GM18951 (cell line): ENCODE measurements at regions not wholly inside any gene's neighbourhood (a gene's known extent, or its start where the extent isn't known, plus 50 kb on each side); places are given as distances from the start of the nearest gene placed in this dataset.

Experiments
- POLR2A ChIP-seq: IDR thresholded peaks from 4 replicates; pipeline ENCODE4 v1.6.1; 2011; ENCODE audit warnings: mild to moderate bottlenecking; ENCODE audit not compliant: insufficient read length, insufficient read depth; ENCODE audit errors: extremely low read depth
- in situ Hi-C: fragments of 300-500 bp; cut with MboI; formaldehyde crosslinking; loops from one replicate; pipeline ENCODE4 v1.12.0; 2022; ENCODE audit warnings: low sequenced_read_pairs, mixed read lengths, inconsistent platforms; ENCODE audit not compliant: unreplicated experiment

DNA sequence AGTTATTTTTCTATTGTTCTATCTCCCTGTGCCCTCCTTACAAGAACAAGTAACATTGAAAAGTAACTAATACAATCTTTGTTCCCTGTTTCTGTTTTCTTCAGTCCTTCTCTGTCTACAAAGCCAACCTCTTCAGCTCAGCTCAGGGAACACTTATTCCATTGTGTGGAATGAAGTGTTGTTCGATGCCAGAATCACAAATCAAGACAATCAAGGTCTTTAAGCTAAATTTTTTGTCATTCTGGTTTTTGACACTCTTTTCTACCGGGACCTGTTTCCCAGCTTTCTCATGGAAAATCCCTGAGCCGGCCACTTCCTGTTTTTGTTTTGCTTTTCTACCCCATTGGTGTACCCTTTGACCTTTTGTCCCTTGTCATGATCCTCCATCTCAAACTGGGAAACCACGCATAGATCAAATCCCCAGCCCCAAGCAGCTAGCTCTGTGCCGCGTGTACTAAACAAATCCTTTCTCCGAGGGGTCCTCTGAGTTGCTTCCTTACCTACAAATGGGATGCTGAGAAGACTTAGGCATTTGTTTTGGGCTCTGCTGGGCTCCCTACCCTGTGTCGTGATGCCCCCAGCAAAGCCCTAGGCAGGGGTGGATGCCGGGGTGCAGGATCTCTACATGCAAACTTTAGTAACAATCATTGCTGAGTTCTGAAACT is 141.8 kb downstream of the TOMM20 start:
- no peak for TF ChIP-seq POLR2A
- in situ Hi-C loops, result no loop called here

DNA sequence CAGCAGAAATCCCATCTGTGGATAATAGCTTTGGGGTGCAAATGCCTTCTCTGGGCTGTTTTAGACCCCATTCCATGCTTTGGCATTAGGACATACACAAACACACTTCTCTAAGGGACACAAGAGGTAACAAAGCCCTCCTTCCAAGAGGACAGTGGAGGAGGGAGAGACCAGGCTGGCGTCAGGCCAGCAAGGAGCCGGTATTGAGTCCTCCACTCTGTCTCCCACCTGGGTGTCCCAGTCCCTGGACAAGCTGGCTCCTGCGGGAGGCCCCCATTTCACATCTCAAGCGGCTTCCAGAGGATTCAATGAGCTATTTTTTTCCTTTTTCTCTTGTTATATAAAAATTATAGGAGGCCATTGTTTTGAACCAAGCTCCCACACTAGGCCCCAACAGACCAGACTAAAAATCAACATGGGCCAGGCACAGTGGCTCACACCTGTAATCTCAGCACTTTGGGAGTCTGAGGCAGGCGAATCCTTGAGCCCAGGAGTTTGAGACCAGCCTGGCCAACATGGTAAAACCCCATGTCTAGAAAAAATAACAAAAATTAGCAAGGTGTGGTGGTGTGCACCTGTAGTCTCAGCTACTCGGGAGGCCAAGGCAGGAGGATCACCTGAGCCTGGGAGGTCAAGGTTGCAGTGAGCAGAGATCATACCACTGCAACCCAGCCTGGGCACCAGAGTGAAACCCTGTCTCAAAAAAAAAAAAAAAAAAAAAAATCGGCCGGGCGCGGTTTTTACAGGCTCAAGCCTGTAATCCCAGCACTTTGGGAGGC is 142.9 kb downstream of the TOMM20 start:
- in situ Hi-C loops, result no loop called here
- TF ChIP-seq POLR2A, result no peak

GRCh38 chr1:234985007-234985370 is 143.6 kb downstream of the TOMM20 start:
- in situ Hi-C loops, result no loop called here

GRCh38 chr1:234983564-234984238 is 144.9 kb downstream of the TOMM20 start:
- in situ Hi-C loops, result no loop called here

More at GRCh38 chr1:234985007-234985370, 143.6 kb downstream of the TOMM20 start:
- TF ChIP-seq POLR2A, result no peak

DNA sequence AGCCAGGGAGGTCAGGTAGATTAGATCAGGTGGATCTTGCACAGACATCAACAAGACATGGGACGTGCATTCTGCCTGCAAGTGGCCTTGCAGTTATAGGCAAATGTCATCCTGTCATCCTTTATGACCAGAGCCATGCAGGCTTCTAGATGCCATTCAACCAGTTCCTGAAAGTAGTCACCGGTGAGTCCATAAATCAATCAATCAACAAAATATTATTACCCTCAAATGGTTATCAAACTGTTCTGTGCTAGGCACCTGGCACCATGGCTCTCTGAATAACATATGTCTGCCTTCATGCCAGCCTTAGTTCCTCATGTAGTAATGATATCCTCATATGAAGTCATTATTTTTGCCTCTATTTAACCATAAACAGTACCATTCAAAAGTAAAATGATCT is 146.9 kb downstream of the TOMM20 start:
- in situ Hi-C loops, result no loop called here
- no peak for TF ChIP-seq POLR2A

More at GRCh38 chr1:234983564-234984238, 144.9 kb downstream of the TOMM20 start:
- no peak for TF ChIP-seq POLR2A

- in situ Hi-C loops, result no loop called here
These were observed 147.8 kb downstream of the TOMM20 start for GRCh38 chr1:234980645-234981396.

DNA sequence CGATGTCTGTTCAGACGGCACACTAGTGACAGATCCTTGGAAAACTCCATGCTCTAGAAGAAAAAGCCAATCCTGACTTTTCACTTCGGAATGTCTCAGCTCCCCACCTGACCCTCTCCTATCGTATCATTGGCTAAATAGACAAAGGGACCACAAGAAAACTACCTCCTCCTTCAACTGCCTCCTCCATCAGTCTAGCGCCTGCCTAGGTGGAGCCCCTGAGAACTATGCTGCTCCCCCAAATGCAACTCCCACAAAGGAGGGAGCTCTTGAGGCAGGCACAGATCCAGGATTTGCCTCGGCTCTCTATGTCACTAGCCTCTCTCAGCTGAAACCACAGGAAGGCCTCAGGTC is 148.4 kb downstream of the TOMM20 start:
- TF ChIP-seq POLR2A, result no peak
- in situ Hi-C loops, result no loop called here

More at GRCh38 chr1:234980645-234981396, 147.8 kb downstream of the TOMM20 start:
- peak; percentile 30 for TF ChIP-seq POLR2A

GRCh38 chr1:234979296-234980279 is 149.0 kb downstream of the TOMM20 start:
- in situ Hi-C loops, result no loop called here
- TF ChIP-seq POLR2A, result no peak

DNA sequence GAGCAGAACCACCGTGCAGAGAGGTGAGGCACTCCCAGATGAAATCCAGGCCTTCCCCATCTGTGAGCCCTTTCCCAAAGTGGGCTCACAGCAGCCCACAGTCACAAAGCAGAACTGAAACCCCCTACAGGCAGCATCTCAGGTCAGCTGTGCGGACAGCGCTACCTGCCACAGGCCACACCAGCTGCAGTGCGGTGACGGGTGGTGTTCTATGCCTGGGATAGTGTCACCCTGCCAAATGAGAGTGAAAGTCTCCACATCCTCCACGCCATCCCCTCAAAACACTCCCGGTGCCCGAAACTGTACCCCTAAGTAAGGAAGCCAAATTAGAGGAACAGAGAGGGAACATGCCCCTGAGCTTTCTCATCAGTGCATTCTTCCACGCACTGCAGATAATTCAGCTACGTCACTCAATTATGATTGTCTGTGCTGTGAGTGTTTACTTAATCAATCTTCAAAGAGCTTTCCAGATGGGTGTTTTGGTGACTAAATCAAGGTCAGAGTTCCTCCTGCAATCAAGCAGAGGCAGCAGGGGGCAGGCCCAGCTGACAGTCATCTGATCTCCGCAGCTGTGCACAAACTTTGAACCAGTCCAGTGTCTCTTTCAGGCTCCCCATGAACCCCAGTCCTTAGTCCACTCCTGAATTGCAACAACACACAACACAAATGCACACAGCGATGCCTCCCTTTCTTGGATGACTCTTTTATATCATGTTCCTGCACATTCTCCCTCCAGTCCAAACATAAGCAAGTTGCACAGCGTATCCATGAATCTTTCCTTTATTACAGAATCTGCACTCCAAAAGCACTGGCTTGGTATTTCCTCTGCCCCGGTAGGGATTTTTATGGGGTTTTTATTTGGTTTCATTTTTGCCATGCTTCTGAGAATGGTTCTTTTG is 150.0 kb downstream of the TOMM20 start:
- in situ Hi-C loops, result no loop called here
- peak; percentile 23 for TF ChIP-seq POLR2A

GRCh38 chr1:234977875-234978396 is 150.7 kb downstream of the TOMM20 start:
- TF ChIP-seq POLR2A, result no peak
- in situ Hi-C loops, result no loop called here

DNA sequence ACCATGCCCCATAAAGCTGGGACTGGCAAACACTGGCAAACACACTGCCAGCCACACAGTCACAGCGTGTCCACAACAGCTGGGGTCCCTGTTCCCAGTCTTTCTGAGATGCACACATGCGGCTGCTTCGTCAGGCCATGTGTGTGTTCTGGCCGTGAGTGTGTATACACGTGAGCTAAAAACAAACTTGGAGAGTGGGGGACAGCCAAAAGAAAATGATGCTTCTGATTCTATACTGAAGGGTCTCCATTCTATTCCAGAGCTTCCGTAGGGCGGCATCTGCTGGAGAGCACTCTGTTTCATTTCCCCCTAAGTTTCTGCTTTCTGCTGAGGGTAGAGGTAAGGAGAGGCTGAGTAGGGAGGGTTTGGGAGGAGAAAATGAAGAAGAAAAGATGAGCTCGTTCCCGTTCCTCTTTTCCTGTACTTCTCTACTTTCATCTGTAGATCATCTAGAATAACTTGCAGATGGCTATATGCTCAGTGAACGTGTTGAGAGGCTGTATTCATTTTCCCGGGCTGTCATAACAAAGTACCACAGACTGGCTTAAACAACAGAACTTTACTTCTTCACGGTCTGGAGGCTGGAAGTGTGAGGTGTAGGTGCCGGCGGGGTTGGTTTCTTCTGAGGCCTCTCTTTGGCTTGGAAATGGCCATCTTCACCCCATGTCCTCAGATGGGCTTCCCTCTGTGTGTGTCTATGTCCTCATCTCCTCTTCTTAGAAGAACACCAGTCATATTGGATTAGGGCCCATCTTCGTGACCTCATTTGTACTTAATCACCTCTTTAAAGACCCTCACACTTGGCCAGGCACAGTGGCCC is 151.6 kb downstream of the TOMM20 start:
- TF ChIP-seq POLR2A, result no peak
- in situ Hi-C loops, result no loop called here
